ENCODE measurements at regions not wholly inside any gene's neighbourhood (a gene's known extent, or its start where the extent isn't known, plus 50 kb on each side); places are given as distances from the start of the nearest gene placed in this dataset.

- H3K27ac ChIP-seq (ENCODE audit: low read depth in 2 of 2, low read length in 2 of 2), result peak overlapping the region; percentile 24 to 54
- H3K36me3 ChIP-seq (ENCODE audit: control insufficient read depth in 2 of 3, insufficient read depth in 3 of 3, low read length in 3 of 3), result no peaks in the 10 kb centered on the region
- H3K4me1 ChIP-seq (ENCODE audit: control insufficient read depth in 2 of 3, insufficient read depth in 2 of 3, low read depth in 1 of 3, low read length in 3 of 3), result peaks cover 0 to 15% (median 3%) of the 10 kb centered on the region in 3 donors
- H3K4me3 ChIP-seq (ENCODE audit: low read length in 3 of 3), result no peak overlapping the region
- TF ChIP-seq, protein P1, sequence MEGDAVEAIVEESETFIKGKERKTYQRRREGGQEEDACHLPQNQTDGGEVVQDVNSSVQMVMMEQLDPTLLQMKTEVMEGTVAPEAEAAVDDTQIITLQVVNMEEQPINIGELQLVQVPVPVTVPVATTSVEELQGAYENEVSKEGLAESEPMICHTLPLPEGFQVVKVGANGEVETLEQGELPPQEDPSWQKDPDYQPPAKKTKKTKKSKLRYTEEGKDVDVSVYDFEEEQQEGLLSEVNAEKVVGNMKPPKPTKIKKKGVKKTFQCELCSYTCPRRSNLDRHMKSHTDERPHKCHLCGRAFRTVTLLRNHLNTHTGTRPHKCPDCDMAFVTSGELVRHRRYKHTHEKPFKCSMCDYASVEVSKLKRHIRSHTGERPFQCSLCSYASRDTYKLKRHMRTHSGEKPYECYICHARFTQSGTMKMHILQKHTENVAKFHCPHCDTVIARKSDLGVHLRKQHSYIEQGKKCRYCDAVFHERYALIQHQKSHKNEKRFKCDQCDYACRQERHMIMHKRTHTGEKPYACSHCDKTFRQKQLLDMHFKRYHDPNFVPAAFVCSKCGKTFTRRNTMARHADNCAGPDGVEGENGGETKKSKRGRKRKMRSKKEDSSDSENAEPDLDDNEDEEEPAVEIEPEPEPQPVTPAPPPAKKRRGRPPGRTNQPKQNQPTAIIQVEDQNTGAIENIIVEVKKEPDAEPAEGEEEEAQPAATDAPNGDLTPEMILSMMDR (IDR thresholded peaks at IDR 0.05; ENCODE audit: borderline replicate concordance, extremely low read depth, insufficient read depth), result no peak
- no peaks in the 10 kb centered on the region for H3K27me3 ChIP-seq (ENCODE audit: control insufficient read depth, insufficient read depth, low read length)
- no peak overlapping the region for H3K9ac ChIP-seq (ENCODE audit: low read length in 3 of 3)
- no peak for DNase-seq
- H3K9me3 ChIP-seq (ENCODE audit: control insufficient read depth in 2 of 3, insufficient read depth in 1 of 3, low read length in 3 of 3), result no peaks in the 10 kb centered on the region
- intact Hi-C loops (cut with DNase I), result no loop called here
- no peak for FAIRE-seq
Measured at GRCh38 chr11:26839911-26840698, 118.2 kb upstream of the SLC5A12 start.

DNA sequence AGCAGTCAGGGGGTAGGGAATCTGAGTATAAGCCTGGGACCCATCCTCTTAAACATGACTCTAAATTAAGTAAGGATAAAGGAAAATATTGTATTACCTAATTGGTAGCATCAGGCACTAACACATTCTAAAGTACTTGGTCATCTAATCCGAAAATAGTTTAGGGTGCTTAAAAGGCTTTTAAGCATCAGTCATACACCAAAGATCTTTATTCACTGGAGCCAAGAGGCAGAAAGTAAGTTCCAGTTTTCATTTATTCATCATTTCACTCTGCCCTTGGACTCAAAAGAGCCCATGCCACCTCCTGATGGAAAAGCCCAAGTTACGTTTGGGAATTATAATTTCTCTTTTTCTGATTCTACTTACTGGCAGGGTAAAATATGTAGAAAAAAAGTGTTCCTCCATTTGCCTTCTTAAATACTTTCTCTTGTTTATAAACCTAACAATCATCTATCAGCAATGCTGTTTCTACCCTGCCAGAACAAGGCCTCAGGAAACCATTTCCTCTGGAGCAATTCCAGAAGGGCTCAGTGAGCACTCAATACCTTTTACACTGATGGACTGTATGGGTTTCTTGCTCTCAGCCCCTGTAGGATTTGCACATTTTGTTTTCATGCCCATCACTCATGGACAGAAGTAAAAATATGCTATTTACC, 120.1 kb upstream of the SLC5A12 start:
- TF ChIP-seq, protein P1 (IDR thresholded peaks at IDR 0.05; ENCODE audit: borderline replicate concordance, extremely low read depth, insufficient read depth), result no peak
- Histone ChIP-seq H3K4me3 (ENCODE audit: low read length in 3 of 3) (no peak overlapping the region), H3K36me3 (ENCODE audit: control insufficient read depth in 2 of 3, insufficient read depth in 3 of 3, low read length in 3 of 3) (no peaks in the 10 kb centered on the region), H3K9ac (ENCODE audit: low read length in 3 of 3) (no peak overlapping the region), H3K27ac (ENCODE audit: low read depth in 2 of 2, low read length in 2 of 2) (peak overlapping the region in 1 of 2 donors; percentile 63), H3K4me1 (ENCODE audit: control insufficient read depth in 2 of 3, insufficient read depth in 2 of 3, low read depth in 1 of 3, low read length in 3 of 3) (peaks cover 0 to 15% (median 3%) of the 10 kb centered on the region in 3 donors), H3K27me3 (ENCODE audit: control insufficient read depth, insufficient read depth, low read length) (no peaks in the 10 kb centered on the region), H3K9me3 (ENCODE audit: control insufficient read depth in 2 of 3, insufficient read depth in 1 of 3, low read length in 3 of 3) (no peaks in the 10 kb centered on the region)
- intact Hi-C loops (cut with DNase I), result no loop called here
- DNase-seq (peak in 1 of 5 donors; percentile 19), FAIRE-seq (no peak)

DNA sequence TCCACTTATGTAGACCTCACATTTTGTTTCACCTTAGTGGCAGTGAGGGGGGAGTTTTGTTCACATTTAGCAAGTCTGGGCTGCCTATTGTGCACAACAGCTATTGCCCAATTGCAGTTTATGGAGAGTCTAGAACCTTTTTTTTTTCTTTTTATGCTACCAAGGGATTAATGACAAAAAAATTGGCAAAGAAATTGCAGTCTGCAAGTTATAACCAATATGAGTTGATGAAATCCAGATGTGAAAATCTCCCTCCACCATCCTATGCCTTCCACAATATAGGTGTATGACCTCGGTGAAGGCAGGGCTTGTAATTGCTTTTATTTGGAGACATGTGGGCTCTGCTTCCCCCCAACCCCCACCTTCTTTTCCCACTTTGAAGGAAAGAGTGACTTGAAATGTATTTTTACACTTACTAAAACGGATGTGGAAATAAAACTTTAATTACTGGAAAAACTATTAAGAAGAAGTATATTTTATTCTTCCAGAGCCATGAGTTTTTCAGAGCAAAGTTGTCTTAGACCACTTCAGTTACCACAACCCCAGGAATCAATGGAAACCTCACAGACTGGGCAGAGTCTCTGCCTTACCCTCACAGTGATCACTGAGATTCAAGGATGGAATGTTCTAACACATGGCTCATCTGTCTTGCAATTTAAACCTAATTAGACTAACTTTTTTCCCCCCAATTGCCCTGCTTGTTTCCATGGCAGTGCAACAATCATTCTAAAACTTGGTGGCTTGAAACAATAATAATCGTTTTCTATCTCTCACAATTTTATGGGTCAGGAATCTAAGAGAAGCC, 120.8 kb upstream of the SLC5A12 start:
- no peaks in the 10 kb centered on the region for H3K9me3 ChIP-seq (ENCODE audit: control insufficient read depth in 2 of 3, insufficient read depth in 1 of 3, low read length in 3 of 3)
- no peak overlapping the region for H3K4me3 ChIP-seq (ENCODE audit: low read length in 3 of 3)
- H3K27me3 ChIP-seq (ENCODE audit: control insufficient read depth, insufficient read depth, low read length), result no peaks in the 10 kb centered on the region
- TF ChIP-seq, protein P1 (IDR thresholded peaks at IDR 0.05; ENCODE audit: borderline replicate concordance, extremely low read depth, insufficient read depth), result no peak
- FAIRE-seq (no peak), DNase-seq (peak in 1 of 5 donors; percentile 13)
- no peak overlapping the region for H3K9ac ChIP-seq (ENCODE audit: low read length in 3 of 3)
- intact Hi-C loops (cut with DNase I), result no loop called here
- peaks cover 0 to 12% (median 3%) of the 10 kb centered on the region in 3 donors for H3K4me1 ChIP-seq (ENCODE audit: control insufficient read depth in 2 of 3, insufficient read depth in 2 of 3, low read depth in 1 of 3, low read length in 3 of 3)
- H3K36me3 ChIP-seq (ENCODE audit: control insufficient read depth in 2 of 3, insufficient read depth in 3 of 3, low read length in 3 of 3), result no peaks in the 10 kb centered on the region
- H3K27ac ChIP-seq (ENCODE audit: low read depth in 2 of 2, low read length in 2 of 2), result peak overlapping the region in 1 of 2 donors; percentile 63
